MM.1S (cell line): ENCODE measurements at regions not wholly inside any gene's neighbourhood (a gene's known extent, or its start where the extent isn't known, plus 50 kb on each side); places are given as distances from the start of the nearest gene placed in this dataset.

Source experiments
- DNase-seq: peaks from one replicate; pipeline ENCODE4 v3.0.0-alpha.2; 2015
- H2AFZ ChIP-seq: fragments of 300-600 bp; sonication (generic); 2 replicates; pipeline ENCODE4 v1.6.0; 2016; ENCODE audit warnings: antibody characterized with exemption, low read length
- H3F3A ChIP-seq: fragments of 300-600 bp; sonication (generic); 2 replicates; pipeline ENCODE4 v1.6.1; 2016; ENCODE audit warnings: mild to moderate bottlenecking, antibody characterized with exemption, low read length, moderate library complexity, mixed read lengths; ENCODE audit not compliant: insufficient read depth
- H3K27ac ChIP-seq: fragments of 300-600 bp; sonication (generic); 2 replicates; pipeline ENCODE4 v1.5.1; 2016; ENCODE audit warnings: mild to moderate bottlenecking, low read length
- H3K27me3 ChIP-seq: fragments of 300-600 bp; sonication (generic); replicated peaks from 2 replicates; pipeline ENCODE4 v1.6.0; 2016; ENCODE audit warnings: low read length; ENCODE audit not compliant: insufficient read depth
- H3K36me3 ChIP-seq: fragments of 300-600 bp; sonication (generic); replicated peaks from 2 replicates; pipeline ENCODE4 v1.6.1; 2016; ENCODE audit warnings: mild to moderate bottlenecking, low read length, mixed read lengths; ENCODE audit not compliant: insufficient read depth
- H3K4me1 ChIP-seq: fragments of 300-600 bp; sonication (generic); 2 replicates; pipeline ENCODE4 v1.6.1; 2016; ENCODE audit warnings: low read length, mixed read lengths
- H3K4me2 ChIP-seq: fragments of 300-600 bp; sonication (generic); 2 replicates; pipeline ENCODE4 v1.6.0; 2016; ENCODE audit warnings: low read depth, low read length
- H3K4me3 ChIP-seq: fragments of 300-600 bp; sonication (generic); 2 replicates; pipeline ENCODE4 v1.5.1; 2016; ENCODE audit warnings: low read length, mixed read lengths
- H3K79me2 ChIP-seq: fragments of 300-600 bp; sonication (generic); 2 replicates; pipeline ENCODE4 v1.6.1; 2016; ENCODE audit warnings: mixed run types, low read length, mixed read lengths
- H3K9ac ChIP-seq: fragments of 300-600 bp; sonication (generic); 2 replicates; pipeline ENCODE4 v1.6.1; 2016; ENCODE audit warnings: low read length, mixed read lengths
- H3K9me2 ChIP-seq: fragments of 300-600 bp; sonication (generic); replicated peaks from 2 replicates; pipeline ENCODE4 v1.6.1; 2016; ENCODE audit warnings: mild to moderate bottlenecking, low read length, mixed read lengths; ENCODE audit not compliant: insufficient read depth
- H3K9me3 ChIP-seq: fragments of 300-600 bp; sonication (generic); replicated peaks from 2 replicates; pipeline ENCODE4 v1.6.1; 2016; ENCODE audit warnings: mild to moderate bottlenecking, low read length, mixed read lengths; ENCODE audit not compliant: insufficient read depth
- H4K20me1 ChIP-seq: fragments of 300-600 bp; sonication (generic); 2 replicates; pipeline ENCODE4 v1.6.1; 2016; ENCODE audit warnings: mild to moderate bottlenecking, low read length, moderate library complexity, mixed read lengths; ENCODE audit not compliant: insufficient read depth
- EZH2 ChIP-seq: fragments of 300-600 bp; sonication (generic); optimal IDR thresholded peaks from 2 replicates; pipeline ENCODE3; 2017; ENCODE audit warnings: low read depth, mild to moderate bottlenecking, antibody characterized with exemption, low read length, mixed read lengths
- EZH2phosphoT487 ChIP-seq: fragments of 300-600 bp; sonication (generic); IDR thresholded peaks from 2 replicates; pipeline ENCODE4 v1.6.1; 2018; ENCODE audit warnings: antibody characterized with exemption, low read length
- TF ChIP-seq, protein P1 (sequence below): fragments of 300-600 bp; sonication (generic); IDR thresholded peaks from 2 replicates; pipeline ENCODE4 v1.5.1; 2016; ENCODE audit warnings: antibody characterized with exemption, low read length, mixed read lengths

DNA sequence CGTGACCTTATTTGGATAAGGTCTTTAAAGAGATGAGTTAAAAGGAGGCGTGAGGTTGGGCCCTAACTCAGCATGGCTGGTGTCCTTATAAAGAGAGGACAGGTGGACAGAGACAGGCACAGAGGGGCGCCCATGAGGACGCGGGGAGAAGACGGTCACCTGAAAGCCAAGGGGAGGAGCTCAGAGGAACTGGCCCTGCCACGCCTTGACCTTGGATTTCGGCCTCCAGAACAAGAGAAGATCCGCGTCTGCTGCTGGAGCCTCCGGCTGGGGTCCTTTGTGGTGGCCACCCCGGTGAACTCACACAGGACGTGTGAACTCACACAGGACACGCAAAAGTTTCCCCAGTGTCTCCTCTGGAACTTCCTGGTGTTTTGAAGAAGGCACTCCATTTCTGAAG is 122.7 kb downstream of the SIK1 start:
- H3K9ac ChIP-seq = no peak overlapping the region
- no peak for DNase-seq
- no peak overlapping the region for H3K4me2 ChIP-seq
- H3F3A ChIP-seq = 0 out of 2 replicates have a peak, but pooled peaks cover 8% of the 10 kb centered on the region
- no peak overlapping the region for H3K27ac ChIP-seq
- no peaks in the 10 kb centered on the region for H3K9me2 ChIP-seq
- H3K4me1 ChIP-seq = peaks cover 22% of the 10 kb centered on the region
- H4K20me1 ChIP-seq = no peaks in the 10 kb centered on the region
- TF ChIP-seq, protein P1, sequence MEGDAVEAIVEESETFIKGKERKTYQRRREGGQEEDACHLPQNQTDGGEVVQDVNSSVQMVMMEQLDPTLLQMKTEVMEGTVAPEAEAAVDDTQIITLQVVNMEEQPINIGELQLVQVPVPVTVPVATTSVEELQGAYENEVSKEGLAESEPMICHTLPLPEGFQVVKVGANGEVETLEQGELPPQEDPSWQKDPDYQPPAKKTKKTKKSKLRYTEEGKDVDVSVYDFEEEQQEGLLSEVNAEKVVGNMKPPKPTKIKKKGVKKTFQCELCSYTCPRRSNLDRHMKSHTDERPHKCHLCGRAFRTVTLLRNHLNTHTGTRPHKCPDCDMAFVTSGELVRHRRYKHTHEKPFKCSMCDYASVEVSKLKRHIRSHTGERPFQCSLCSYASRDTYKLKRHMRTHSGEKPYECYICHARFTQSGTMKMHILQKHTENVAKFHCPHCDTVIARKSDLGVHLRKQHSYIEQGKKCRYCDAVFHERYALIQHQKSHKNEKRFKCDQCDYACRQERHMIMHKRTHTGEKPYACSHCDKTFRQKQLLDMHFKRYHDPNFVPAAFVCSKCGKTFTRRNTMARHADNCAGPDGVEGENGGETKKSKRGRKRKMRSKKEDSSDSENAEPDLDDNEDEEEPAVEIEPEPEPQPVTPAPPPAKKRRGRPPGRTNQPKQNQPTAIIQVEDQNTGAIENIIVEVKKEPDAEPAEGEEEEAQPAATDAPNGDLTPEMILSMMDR = no peak
- TF ChIP-seq EZH2phosphoT487 (no peak), EZH2 (no peak)
- no peak overlapping the region for H3K4me3 ChIP-seq
- no peaks in the 10 kb centered on the region for H3K79me2 ChIP-seq
- no peaks in the 10 kb centered on the region for H3K27me3 ChIP-seq
- no peak overlapping the region for H2AFZ ChIP-seq
- H3K9me3 ChIP-seq = no peaks in the 10 kb centered on the region
- H3K36me3 ChIP-seq = no peaks in the 10 kb centered on the region

GRCh38 chr21:43303275-43304178 is 123.4 kb downstream of the SIK1 start:
- H3K36me3 ChIP-seq = no peaks in the 10 kb centered on the region
- H3K4me1 ChIP-seq = peaks cover 22% of the 10 kb centered on the region
- no peak overlapping the region for H3K9ac ChIP-seq
- no peaks in the 10 kb centered on the region for H3K9me3 ChIP-seq
- TF ChIP-seq, protein P1 = no peak
- TF ChIP-seq EZH2phosphoT487 = no peak
- TF ChIP-seq EZH2 = no peak
- no peak overlapping the region for H3K4me2 ChIP-seq
- H3K27me3 ChIP-seq = no peaks in the 10 kb centered on the region
- no peak overlapping the region for H3K27ac ChIP-seq
- no peak overlapping the region for H3K4me3 ChIP-seq
- no peaks in the 10 kb centered on the region for H3K79me2 ChIP-seq
- no peaks in the 10 kb centered on the region for H3K9me2 ChIP-seq
- H2AFZ ChIP-seq = no peak overlapping the region
- 0 out of 2 replicates have a peak, but pooled peaks cover 8% of the 10 kb centered on the region for H3F3A ChIP-seq
- DNase-seq = no peak
- no peaks in the 10 kb centered on the region for H4K20me1 ChIP-seq

DNA sequence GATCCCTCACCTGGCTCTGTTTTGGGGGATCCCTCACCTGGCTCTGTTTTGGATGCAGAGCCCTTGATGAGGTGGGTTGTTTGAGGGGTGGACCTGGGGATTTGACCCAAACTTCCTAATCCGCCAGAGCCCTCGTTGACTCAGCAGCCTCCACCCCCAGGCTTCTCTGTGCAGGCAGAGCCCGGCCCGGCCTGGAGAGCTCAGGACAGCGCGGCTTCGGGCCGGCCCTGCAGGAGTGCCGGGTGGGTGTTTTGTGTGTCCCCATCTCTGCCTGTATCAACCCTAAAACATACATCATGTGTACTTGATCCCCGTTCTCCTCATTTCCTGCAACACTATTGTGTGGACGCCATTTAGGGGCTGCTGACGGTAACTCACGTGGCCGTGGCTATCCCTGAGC is 124.2 kb downstream of the SIK1 start:
- Histone ChIP-seq H3K4me2 (no peak overlapping the region), H3K27ac (no peak overlapping the region)

More for the DNA sequence above, 124.2 kb downstream of the SIK1 start:
- H3K4me3 ChIP-seq = no peak overlapping the region
- H3K36me3 ChIP-seq = no peaks in the 10 kb centered on the region
- H3K9ac ChIP-seq = no peak overlapping the region
- H4K20me1 ChIP-seq = no peaks in the 10 kb centered on the region
- no peak for DNase-seq
- H3K4me1 ChIP-seq = peaks cover 17% of the 10 kb centered on the region
- no peaks in the 10 kb centered on the region for H3K79me2 ChIP-seq
- no peaks in the 10 kb centered on the region for H3K9me3 ChIP-seq
- H2AFZ ChIP-seq = no peak overlapping the region
- no peaks in the 10 kb centered on the region for H3K27me3 ChIP-seq
- H3F3A ChIP-seq = 0 out of 2 replicates have a peak, but pooled peaks cover 8% of the 10 kb centered on the region
- H3K9me2 ChIP-seq = no peaks in the 10 kb centered on the region
- TF ChIP-seq EZH2 (no peak), EZH2phosphoT487 (no peak)
- TF ChIP-seq, protein P1 = no peak
